K562 (cell line): ENCODE measurements at regions not wholly inside any gene's neighbourhood (a gene's known extent, or its start where the extent isn't known, plus 50 kb on each side); places are given as distances from the start of the nearest gene placed in this dataset.

Experiments used
- ATAC-seq: fragments of 200-7000 bp; cut with Tn5 transposase; 3 replicates; pipeline ENCODE4 v1.9.1; 2020; ENCODE audit warnings: moderate library complexity
- BruUV-seq: library from RNA; stranded (reverse); fragments of 400-500 nt; replicated peaks from 2 replicates; lab custom pipeline; 2021; lab: Mats Ljungman, UMichigan
- CTCF ChIA-PET: fragments of 300-600 bp; formaldehyde crosslinking; extraction: SDS; loops from one replicate; lab custom pipeline; 2021; ENCODE audit warnings: low intra/inter-chr PET ratio; lab: Yijun Ruan, JAX
- POLR2A ChIA-PET: fragments of 300-600, 350-650 bp; sonication (Branson Sonifier 250); formaldehyde crosslinking; extraction: SDS; loops from one replicate; lab custom pipeline; 2021; ENCODE audit warnings: antibody characterized with exemption, inconsistent platforms; lab: Yijun Ruan, JAX
- DNase-seq, 4 experiments: peaks; one replicate each; pipeline versions ENCODE4 v3.0.0 to v3.0.0-alpha.2; 2011 to 2018; ENCODE audit warnings: low spot score in 3 of 4, mixed read lengths in 3 of 4; ENCODE audit errors: extremely low read depth in 1 of 4
- FAIRE-seq: peaks from 2 replicates; lab custom pipeline; 2011; peaks lifted over from hg19 to GRCh38; lab: Jason Lieb, UNC
- H2AFZ ChIP-seq: 2 replicates; pipeline ENCODE4 v1.6.0; 2011; ENCODE audit warnings: low read depth, low read length, control low read depth, inconsistent platforms
- H3K27ac ChIP-seq: fragments of 200-600 bp; 3 replicates; pipeline ENCODE4 v1.8.0; 2011; ENCODE audit warnings: low read depth, mild to moderate bottlenecking, control low read depth, inconsistent platforms, low read length, moderate library complexity, mixed read lengths; ENCODE audit errors: extremely low read depth
- H3K27me3 ChIP-seq, 2 experiments: fragments of 300-600 bp in 1 of 2; 2 replicates in 1 of 2; 3 replicates in 1 of 2; pipeline versions ENCODE4 v1.6.0 to v1.8.0; 2011; ENCODE audit warnings: inconsistent platforms in 2 of 2, low read length in 2 of 2, mild to moderate bottlenecking in 1 of 2, mixed read lengths in 1 of 2, moderate library complexity in 1 of 2; ENCODE audit not compliant: control insufficient read depth in 2 of 2, insufficient read depth in 2 of 2
- H3K36me3 ChIP-seq: fragments of 300-600 bp; 3 replicates; pipeline ENCODE4 v1.8.0; 2011; ENCODE audit warnings: mild to moderate bottlenecking, low read length, inconsistent platforms; ENCODE audit not compliant: control insufficient read depth, insufficient read depth
- H3K4me1 ChIP-seq, 2 experiments: fragments of 200-600 bp in 1 of 2; replicated peaks in 1 of 2; 2 replicates in 1 of 2; 3 replicates in 1 of 2; pipeline versions ENCODE4 v1.5.1 to v1.8.0; 2011; ENCODE audit warnings: inconsistent platforms in 2 of 2, low read length in 2 of 2, mild to moderate bottlenecking in 1 of 2, mixed read lengths in 1 of 2, moderate library complexity in 1 of 2; ENCODE audit not compliant: control insufficient read depth in 2 of 2, insufficient read depth in 2 of 2
- H3K4me2 ChIP-seq: 2 replicates; pipeline ENCODE4 v1.6.1; 2011; ENCODE audit warnings: low read length, control low read depth, inconsistent platforms, mixed read lengths; ENCODE audit not compliant: insufficient read depth
- H3K4me3 ChIP-seq: fragments of 200-600 bp; sonication (generic), shearing (Covaris generic); 2 replicates; pipeline ENCODE4 v1.5.1; 2016; ENCODE audit warnings: control low read depth, inconsistent platforms
- H3K79me2 ChIP-seq: fragments of 200-600 bp; 3 replicates; pipeline ENCODE4 v1.8.0; 2011; ENCODE audit warnings: low read length, inconsistent platforms; ENCODE audit not compliant: control insufficient read depth, insufficient read depth
- H3K9ac ChIP-seq, 2 experiments: 2 replicates each; pipeline versions ENCODE4 v1.6.0 to v1.6.1; 2011; ENCODE audit warnings: low read depth in 2 of 2, low read length in 2 of 2, control low read depth in 1 of 2, inconsistent platforms in 1 of 2, mild to moderate bottlenecking in 1 of 2, mixed read lengths in 1 of 2; ENCODE audit not compliant: insufficient read depth in 1 of 2
- H3K9me1 ChIP-seq: one replicate; pipeline ENCODE4 v1.6.0; 2011; ENCODE audit warnings: inconsistent platforms, mild to moderate bottlenecking, low read length, moderate library complexity; ENCODE audit not compliant: control insufficient read depth, insufficient read depth
- H3K9me3 ChIP-seq: replicated peaks from 2 replicates; pipeline ENCODE4 v1.5.1; 2011; ENCODE audit warnings: low read depth, low read length, inconsistent platforms; ENCODE audit not compliant: control insufficient read depth, insufficient read depth
- H4K20me1 ChIP-seq: replicated peaks from 2 replicates; pipeline ENCODE4 v1.6.1; 2011; ENCODE audit warnings: low read length, inconsistent platforms, mixed read lengths; ENCODE audit not compliant: control insufficient read depth, insufficient read depth
- ATF1 ChIP-seq, 2 experiments: fragments of 450-650 bp in 1 of 2; IDR thresholded peaks; 2 replicates each; pipeline ENCODE4 v1.6.1; 2016; ENCODE audit warnings: missing compliant biosample characterization in 1 of 2, missing genetic modification characterization in 1 of 2
- EHMT2 ChIP-seq: fragments of 450-650 bp; IDR thresholded peaks from 2 replicates; pipeline ENCODE4 v1.6.1; 2018; ENCODE audit warnings: antibody characterized with exemption
- HDGF ChIP-seq: fragments of 450-650 bp; IDR thresholded peaks from 2 replicates; pipeline ENCODE4 v1.6.1; 2016
- MCM2 ChIP-seq: fragments of 450-650 bp; IDR thresholded peaks from 2 replicates; pipeline ENCODE4 v1.6.1; 2017; ENCODE audit warnings: low read depth, mild to moderate bottlenecking
- MXI1 ChIP-seq: IDR thresholded peaks from 2 replicates; pipeline ENCODE4 v1.6.1; 2011; ENCODE audit warnings: low read depth, mild to moderate bottlenecking, improper control_type of control experiment, low read length
- NR3C1 ChIP-seq: sonication (generic); formaldehyde crosslinking; IDR thresholded peaks from 2 replicates; pipeline ENCODE4 v1.8.1; 2022; ENCODE audit warnings: missing genetic modification reagents
- PHF21A ChIP-seq: fragments of 450-650 bp; IDR thresholded peaks from 2 replicates; pipeline ENCODE4 v1.6.1; 2017; ENCODE audit warnings: low read depth, borderline replicate concordance
- RFX1 ChIP-seq: fragments of 450-650 bp; IDR thresholded peaks from 2 replicates; pipeline ENCODE4 v1.6.1; 2016; ENCODE audit warnings: mild to moderate bottlenecking, moderate library complexity
- WGBS: fragments of 100-300 bp; shearing (Covaris generic); methylation state at CpG from one replicate; pipeline ENCODE4 v1.1.6; 2016; ENCODE audit warnings: low coverage, mixed read lengths; ENCODE audit not compliant: insufficient coverage; ENCODE audit errors: missing lambda C conversion rate; 5-methylcytosine and 5-hydroxymethylcytosine counted together
- in situ Hi-C: fragments of 300-500 bp; cut with MboI; formaldehyde crosslinking; loops from 4 replicates; pipeline ENCODE4 v1.15.0; 2018; ENCODE audit warnings: inconsistent platforms, mixed read lengths
- intact Hi-C: fragments of 100-400 bp; cut with micrococcal nuclease; formaldehyde crosslinking; loops from 2 replicates; pipeline ENCODE4 v1.14.2; 2022
- TF ChIP-seq, protein P1 (sequence below): sonication (generic); formaldehyde crosslinking; IDR thresholded peaks from 2 replicates; pipeline ENCODE4 v1.8.1; 2022; ENCODE audit warnings: missing genetic modification reagents
- TF ChIP-seq, protein P2 (sequence below), 2 experiments: IDR thresholded peaks; 2 replicates each; pipeline ENCODE4 v1.6.1; 2011; ENCODE audit warnings: borderline replicate concordance in 1 of 2, control low read depth in 1 of 2, low read depth in 1 of 2, low read length in 1 of 2, mild to moderate bottlenecking in 1 of 2, mixed read lengths in 1 of 2, moderate library complexity in 1 of 2; ENCODE audit not compliant: insufficient read depth in 1 of 2, insufficient read length in 1 of 2, poor library complexity in 1 of 2, severe bottlenecking in 1 of 2; ENCODE audit errors: extremely low read depth in 1 of 2
- TF ChIP-seq, protein P3 (sequence below): fragments of 450-650 bp; IDR thresholded peaks from 2 replicates; pipeline ENCODE4 v1.6.1; 2014; ENCODE audit warnings: low read depth, mild to moderate bottlenecking, moderate library complexity, borderline replicate concordance

- H3K4me3 ChIP-seq = no peak overlapping the region
- 0% methylated on average over 3 of the region's 3 CpGs for WGBS
- no peak overlapping the region for H3K9ac ChIP-seq
- no peaks in the 10 kb centered on the region for H3K79me2 ChIP-seq
- no peaks in the 10 kb centered on the region for H3K4me1 ChIP-seq
- H3K4me2 ChIP-seq = no peak overlapping the region
- FAIRE-seq (no peak), DNase-seq (no peak)
- in situ Hi-C loops = no loop called here
- no peaks in the 10 kb centered on the region for H4K20me1 ChIP-seq
- POLR2A ChIA-PET = no interaction called here
- H3K27me3 ChIP-seq = no peaks in the 10 kb centered on the region
- no peaks in the 10 kb centered on the region for H3K9me1 ChIP-seq
- no TSS peak for BruUV-seq
- H3K27ac ChIP-seq = no peak overlapping the region
- TF ChIP-seq, protein P1, sequence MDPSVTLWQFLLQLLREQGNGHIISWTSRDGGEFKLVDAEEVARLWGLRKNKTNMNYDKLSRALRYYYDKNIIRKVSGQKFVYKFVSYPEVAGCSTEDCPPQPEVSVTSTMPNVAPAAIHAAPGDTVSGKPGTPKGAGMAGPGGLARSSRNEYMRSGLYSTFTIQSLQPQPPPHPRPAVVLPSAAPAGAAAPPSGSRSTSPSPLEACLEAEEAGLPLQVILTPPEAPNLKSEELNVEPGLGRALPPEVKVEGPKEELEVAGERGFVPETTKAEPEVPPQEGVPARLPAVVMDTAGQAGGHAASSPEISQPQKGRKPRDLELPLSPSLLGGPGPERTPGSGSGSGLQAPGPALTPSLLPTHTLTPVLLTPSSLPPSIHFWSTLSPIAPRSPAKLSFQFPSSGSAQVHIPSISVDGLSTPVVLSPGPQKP (CRISPR knock-in tag) = no peak
- TF ChIP-seq, protein P2, sequence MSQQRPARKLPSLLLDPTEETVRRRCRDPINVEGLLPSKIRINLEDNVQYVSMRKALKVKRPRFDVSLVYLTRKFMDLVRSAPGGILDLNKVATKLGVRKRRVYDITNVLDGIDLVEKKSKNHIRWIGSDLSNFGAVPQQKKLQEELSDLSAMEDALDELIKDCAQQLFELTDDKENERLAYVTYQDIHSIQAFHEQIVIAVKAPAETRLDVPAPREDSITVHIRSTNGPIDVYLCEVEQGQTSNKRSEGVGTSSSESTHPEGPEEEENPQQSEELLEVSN (IDR thresholded peaks at IDR 0.05; ENCODE audit: borderline replicate concordance in 1 of 2, extremely low read depth in 1 of 2, insufficient read depth in 1 of 2, insufficient read length in 1 of 2, low read depth in 1 of 2, low read length in 1 of 2, poor library complexity in 1 of 2, severe bottlenecking in 1 of 2) = no peak
- no peak for TF ChIP-seq ATF1 (CRISPR knock-in tag; IDR thresholded peaks at IDR 0.05)
- TF ChIP-seq ATF1 (tag; IDR thresholded peaks at IDR 0.05) = no peak
- no peak for TF ChIP-seq MXI1
- no peak for TF ChIP-seq HDGF
- TF ChIP-seq, protein P3, sequence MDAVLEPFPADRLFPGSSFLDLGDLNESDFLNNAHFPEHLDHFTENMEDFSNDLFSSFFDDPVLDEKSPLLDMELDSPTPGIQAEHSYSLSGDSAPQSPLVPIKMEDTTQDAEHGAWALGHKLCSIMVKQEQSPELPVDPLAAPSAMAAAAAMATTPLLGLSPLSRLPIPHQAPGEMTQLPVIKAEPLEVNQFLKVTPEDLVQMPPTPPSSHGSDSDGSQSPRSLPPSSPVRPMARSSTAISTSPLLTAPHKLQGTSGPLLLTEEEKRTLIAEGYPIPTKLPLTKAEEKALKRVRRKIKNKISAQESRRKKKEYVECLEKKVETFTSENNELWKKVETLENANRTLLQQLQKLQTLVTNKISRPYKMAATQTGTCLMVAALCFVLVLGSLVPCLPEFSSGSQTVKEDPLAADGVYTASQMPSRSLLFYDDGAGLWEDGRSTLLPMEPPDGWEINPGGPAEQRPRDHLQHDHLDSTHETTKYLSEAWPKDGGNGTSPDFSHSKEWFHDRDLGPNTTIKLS = no peak
- no peak for TF ChIP-seq MCM2
- TF ChIP-seq NR3C1 (CRISPR knock-in tag) = no peak
- TF ChIP-seq RFX1 = no peak
- no peak for TF ChIP-seq EHMT2
- TF ChIP-seq PHF21A = no peak
- TF ChIP-seq, all 486 proteins: peak for 0
- Histone ChIP-seq H2AFZ (no peak overlapping the region), H3K36me3 (no peaks in the 10 kb centered on the region), H3K9me3 (no peaks in the 10 kb centered on the region)
- intact Hi-C loops = no loop called here
- ATAC-seq = no peak
- CTCF ChIA-PET = no interaction called here
Observed at GRCh38 chr4:33316578-33316977, 2596.4 kb downstream of the PCDH7 start.
